GM12873 (cell line): ENCODE measurements at regions not wholly inside any gene's neighbourhood (a gene's known extent, or its start where the extent isn't known, plus 50 kb on each side); places are given as distances from the start of the nearest gene placed in this dataset.

Experiments used
- TF ChIP-seq, protein P1 (sequence below): IDR thresholded peaks from 2 replicates; pipeline ENCODE4 v1.5.1; 2012; ENCODE audit warnings: low read depth, mild to moderate bottlenecking, moderate library complexity, low read length, control low read depth; ENCODE audit not compliant: insufficient read depth; ENCODE audit errors: missing control alignments

DNA sequence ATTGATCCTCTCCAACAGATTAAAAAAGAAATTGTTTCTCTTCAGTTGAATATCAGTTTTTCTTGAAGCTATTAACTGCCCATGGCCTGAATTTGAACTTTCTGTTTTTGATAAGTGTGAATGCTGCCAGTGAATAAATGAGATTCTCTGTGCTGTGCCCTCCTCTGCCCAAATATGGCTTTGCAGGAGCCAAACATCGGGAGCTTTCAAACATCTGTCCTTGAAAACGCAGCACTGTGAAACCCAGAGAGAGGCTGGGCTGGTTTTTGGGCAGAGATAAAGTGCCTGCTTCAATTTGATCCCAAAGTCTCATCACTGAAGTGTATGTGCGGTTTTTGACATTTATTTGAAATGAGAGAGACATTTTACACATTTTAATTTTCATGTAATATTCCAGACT lies 268.3 kb upstream of the SHH start:
- TF ChIP-seq, protein P1, sequence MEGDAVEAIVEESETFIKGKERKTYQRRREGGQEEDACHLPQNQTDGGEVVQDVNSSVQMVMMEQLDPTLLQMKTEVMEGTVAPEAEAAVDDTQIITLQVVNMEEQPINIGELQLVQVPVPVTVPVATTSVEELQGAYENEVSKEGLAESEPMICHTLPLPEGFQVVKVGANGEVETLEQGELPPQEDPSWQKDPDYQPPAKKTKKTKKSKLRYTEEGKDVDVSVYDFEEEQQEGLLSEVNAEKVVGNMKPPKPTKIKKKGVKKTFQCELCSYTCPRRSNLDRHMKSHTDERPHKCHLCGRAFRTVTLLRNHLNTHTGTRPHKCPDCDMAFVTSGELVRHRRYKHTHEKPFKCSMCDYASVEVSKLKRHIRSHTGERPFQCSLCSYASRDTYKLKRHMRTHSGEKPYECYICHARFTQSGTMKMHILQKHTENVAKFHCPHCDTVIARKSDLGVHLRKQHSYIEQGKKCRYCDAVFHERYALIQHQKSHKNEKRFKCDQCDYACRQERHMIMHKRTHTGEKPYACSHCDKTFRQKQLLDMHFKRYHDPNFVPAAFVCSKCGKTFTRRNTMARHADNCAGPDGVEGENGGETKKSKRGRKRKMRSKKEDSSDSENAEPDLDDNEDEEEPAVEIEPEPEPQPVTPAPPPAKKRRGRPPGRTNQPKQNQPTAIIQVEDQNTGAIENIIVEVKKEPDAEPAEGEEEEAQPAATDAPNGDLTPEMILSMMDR = no peak

DNA sequence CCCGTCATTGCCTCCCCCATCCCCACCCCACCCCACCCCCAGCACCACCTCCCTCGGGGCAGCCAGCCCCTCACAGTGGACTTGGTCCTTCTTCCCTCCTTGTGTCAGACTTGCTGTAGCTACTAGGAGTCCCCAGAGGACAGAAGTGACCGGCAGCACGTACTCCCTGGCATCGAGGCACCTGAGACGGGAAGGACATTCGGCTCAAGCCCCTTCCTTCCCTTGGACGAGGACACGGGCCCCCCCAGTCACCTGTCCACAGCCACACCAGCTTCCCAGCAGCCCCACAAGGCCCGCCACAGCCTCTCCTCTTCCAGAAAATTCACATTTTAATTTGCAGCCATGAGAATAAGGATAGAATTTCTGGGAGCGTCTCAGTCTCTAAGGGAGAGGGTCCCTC lies 267.8 kb upstream of the SHH start:
- TF ChIP-seq, protein P1 = no peak

DNA sequence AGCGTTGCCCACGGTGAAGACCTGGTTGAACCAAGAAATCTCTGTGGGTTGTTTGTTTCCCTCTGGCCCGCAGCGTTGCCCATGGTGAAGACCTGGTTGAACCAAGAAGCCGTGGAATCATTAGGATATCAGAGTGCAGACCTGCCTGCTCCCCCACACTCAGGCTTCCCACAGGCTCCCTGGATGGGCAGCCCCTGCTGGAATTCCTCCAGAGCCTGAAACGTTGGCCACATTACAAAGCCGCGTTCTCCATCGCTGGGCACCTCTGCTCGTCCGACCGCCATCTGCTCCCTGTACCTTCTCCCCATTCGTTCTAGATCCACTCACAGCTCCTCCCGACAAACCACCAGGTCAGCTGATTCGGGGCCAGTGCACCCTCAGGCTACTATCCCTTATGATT lies 266.9 kb upstream of the SHH start:
- TF ChIP-seq, protein P1 = no peak

DNA sequence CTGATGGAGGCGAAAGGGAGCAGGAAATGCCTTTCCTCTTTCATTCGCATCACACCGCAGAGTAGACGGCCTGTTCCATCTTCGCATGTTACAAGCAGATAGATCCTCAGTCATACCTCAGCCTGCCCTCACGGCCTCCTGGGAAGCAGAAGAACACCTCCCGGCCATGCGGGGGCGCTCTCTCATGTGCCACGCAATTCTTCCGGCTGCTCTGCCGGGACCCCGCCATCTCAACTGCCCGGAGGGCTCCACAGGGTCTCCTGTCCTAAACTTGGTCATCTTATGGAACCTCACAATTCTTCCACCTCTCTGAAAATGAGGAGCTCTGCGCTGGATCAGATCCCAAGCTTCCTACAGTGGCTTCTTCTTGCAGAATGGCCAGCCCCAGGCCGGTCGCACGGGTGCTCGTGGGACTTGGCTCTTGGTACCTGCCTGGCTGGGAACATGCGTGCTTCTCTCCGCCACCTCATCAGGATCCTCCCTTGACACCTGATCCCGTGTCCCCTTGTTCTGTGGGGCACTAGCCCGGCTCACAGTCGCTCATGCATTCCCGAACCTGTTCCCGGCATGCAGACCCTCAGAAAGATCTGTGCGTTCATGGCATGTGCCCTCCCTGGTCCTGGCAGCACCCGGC lies 262.8 kb upstream of the SHH start:
- TF ChIP-seq, protein P1 = peak; percentile 23

DNA sequence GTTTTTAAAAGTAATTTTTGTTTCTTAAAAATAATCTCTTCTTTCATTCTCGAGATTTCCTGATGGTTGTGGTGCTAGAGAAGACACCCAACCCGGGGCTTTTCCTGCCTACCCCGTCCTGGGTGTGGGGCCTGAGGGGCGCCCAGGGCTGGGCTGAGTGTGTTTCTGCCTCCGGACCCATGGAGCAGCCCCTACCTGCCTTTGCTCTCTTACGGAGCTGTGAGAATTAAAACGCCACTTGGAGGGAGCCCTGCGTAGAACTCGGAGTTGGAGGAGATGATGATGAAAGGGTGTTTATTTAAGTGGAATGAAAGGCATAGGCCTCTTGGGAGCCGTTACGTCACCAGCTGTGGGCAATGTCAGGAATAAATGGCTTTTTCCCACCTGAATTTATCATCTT lies 261.8 kb upstream of the SHH start:
- TF ChIP-seq, protein P1 = no peak

DNA sequence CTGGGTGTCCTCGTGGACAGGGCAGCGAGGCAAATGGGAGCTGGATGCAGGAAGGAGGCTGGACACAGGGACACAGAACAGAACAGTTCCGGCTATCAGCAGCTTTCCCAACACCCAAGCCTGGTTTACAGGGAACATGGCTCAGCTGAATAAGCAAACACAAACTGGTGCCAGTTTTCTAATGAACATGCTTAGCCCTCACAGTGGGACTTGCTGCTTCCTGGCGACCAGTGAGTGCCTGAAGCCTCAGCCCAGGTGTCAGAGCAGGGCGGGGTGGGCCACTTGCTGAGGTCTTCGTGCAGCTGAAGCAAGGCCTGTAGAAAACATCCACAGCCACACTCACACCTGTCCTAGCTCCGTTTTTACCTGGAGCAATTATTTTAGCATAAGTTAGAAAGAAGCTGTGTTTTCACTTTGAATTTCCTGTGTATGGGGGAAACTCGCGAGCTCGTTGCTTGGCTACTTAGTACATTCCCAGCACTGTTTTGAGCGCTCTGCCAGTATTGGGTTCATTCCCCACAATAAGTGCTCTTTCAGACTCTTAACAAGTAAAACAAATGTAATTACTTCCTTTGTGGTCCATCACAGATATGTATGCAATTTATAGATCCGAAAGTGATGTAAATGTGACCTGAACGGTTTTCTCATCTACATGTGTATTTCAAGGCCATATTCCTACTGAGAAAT lies 261.2 kb upstream of the SHH start:
- TF ChIP-seq, protein P1 = no peak

DNA sequence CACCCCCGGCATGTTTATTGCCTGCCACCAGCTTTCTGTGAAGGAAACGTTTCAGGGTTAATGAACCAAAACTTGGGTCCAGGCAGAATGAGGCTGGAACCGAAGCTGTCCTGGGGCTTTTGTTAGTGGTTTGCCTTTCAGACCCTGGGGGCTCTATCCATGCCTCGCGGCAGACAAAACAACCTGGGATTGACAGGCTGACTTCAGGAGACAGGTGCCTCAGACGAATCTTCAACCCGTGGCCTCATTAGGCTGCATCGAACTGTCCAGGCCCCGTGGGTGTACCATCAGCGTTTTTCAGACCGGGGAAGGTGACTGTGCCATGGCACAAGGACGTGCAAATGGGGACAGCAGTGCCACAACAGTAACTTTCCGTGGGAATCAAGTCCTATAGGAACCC lies 259.3 kb upstream of the SHH start:
- TF ChIP-seq, protein P1 = no peak
